Liver (tissue), 7 donors: ENCODE measurements at regions not wholly inside any gene's neighbourhood (a gene's known extent, or its start where the extent isn't known, plus 50 kb on each side); places are given as distances from the start of the nearest gene placed in this dataset.

Source experiments
- DNase-seq: peaks from one replicate; pipeline ENCODE4 v3.0.0-alpha.2; 2017; ENCODE audit warnings: low spot score
- H3K27ac ChIP-seq, 2 donors: one replicate each; pipeline ENCODE4 v1.7.0; 2013; ENCODE audit warnings: inconsistent platforms in 2 of 2, low read length in 2 of 2, control low read depth in 1 of 2, low read depth in 1 of 2, mild to moderate bottlenecking in 1 of 2
- H3K27me3 ChIP-seq, 4 donors: one replicate each; pipeline versions ENCODE4 v1.6.1 to v1.7.0; 2013; ENCODE audit warnings: low read length in 3 of 4, inconsistent platforms in 1 of 4, mild to moderate bottlenecking in 1 of 4, moderate library complexity in 1 of 4; ENCODE audit not compliant: control insufficient read depth in 4 of 4, insufficient read depth in 4 of 4
- H3K36me3 ChIP-seq, 4 donors: one replicate each; pipeline versions ENCODE4 v1.6.1 to v1.7.0; 2013; ENCODE audit warnings: low read length in 3 of 4, mild to moderate bottlenecking in 3 of 4, low read depth in 1 of 4, moderate library complexity in 1 of 4; ENCODE audit not compliant: control insufficient read depth in 4 of 4, insufficient read depth in 3 of 4
- H3K4me1 ChIP-seq, 4 donors: one replicate each; pipeline versions ENCODE4 v1.6.1 to v1.7.0; 2013; ENCODE audit warnings: low read length in 3 of 4, mild to moderate bottlenecking in 3 of 4, moderate library complexity in 1 of 4; ENCODE audit not compliant: control insufficient read depth in 4 of 4, insufficient read depth in 4 of 4
- H3K4me3 ChIP-seq, 3 donors: one replicate each; pipeline versions ENCODE4 v1.6.1 to v1.7.0; 2013; ENCODE audit warnings: low read length in 3 of 3, control low read depth in 1 of 3, low read depth in 1 of 3, mild to moderate bottlenecking in 1 of 3
- H3K9ac ChIP-seq, 2 donors: one replicate each; pipeline ENCODE4 v1.7.0; 2013; ENCODE audit warnings: low read length in 2 of 2, mild to moderate bottlenecking in 2 of 2, moderate library complexity in 2 of 2, control low read depth in 1 of 2, low read depth in 1 of 2
- H3K9me3 ChIP-seq, 4 donors: one replicate each; pipeline versions ENCODE4 v1.6.1 to v1.7.0; 2013; ENCODE audit warnings: low read length in 3 of 4; ENCODE audit not compliant: control insufficient read depth in 4 of 4
- EGR1 ChIP-seq, 2 donors: IDR thresholded peaks; 2 replicates each; pipeline ENCODE4 v1.6.1; 2016 to 2018; ENCODE audit warnings: antibody characterized with exemption in 2 of 2, low read depth in 2 of 2
- FOXA2 ChIP-seq: IDR thresholded peaks from 2 replicates; pipeline ENCODE4 v1.6.1; 2016; ENCODE audit warnings: antibody characterized with exemption
- GABPA ChIP-seq, 2 donors: IDR thresholded peaks in 1 of 2; conservative IDR thresholded peaks in 1 of 2; 2 replicates each; pipeline ENCODE4 v1.6.1; 2016; ENCODE audit warnings: antibody characterized with exemption in 2 of 2, mild to moderate bottlenecking in 1 of 2, moderate library complexity in 1 of 2
- HNF4A ChIP-seq, 2 donors: conservative IDR thresholded peaks; 2 replicates each; pipeline ENCODE4 v1.6.1; 2016; ENCODE audit warnings: antibody characterized with exemption in 2 of 2, mild to moderate bottlenecking in 2 of 2
- HNF4G ChIP-seq: IDR thresholded peaks from 2 replicates; pipeline ENCODE4 v1.6.1; 2016; ENCODE audit warnings: antibody characterized with exemption
- NR2F2 ChIP-seq: IDR thresholded peaks from 2 replicates; pipeline ENCODE4 v1.6.1; 2016; ENCODE audit warnings: antibody characterized with exemption
- RAD21 ChIP-seq, 2 donors: IDR thresholded peaks; 2 replicates each; pipeline ENCODE4 v1.6.1; 2016; ENCODE audit warnings: antibody characterized with exemption in 2 of 2, mild to moderate bottlenecking in 2 of 2
- RXRA ChIP-seq, 2 donors: IDR thresholded peaks; 2 replicates each; pipeline ENCODE4 v1.6.1; 2017 to 2018; ENCODE audit warnings: antibody characterized with exemption in 2 of 2, mild to moderate bottlenecking in 1 of 2
- SP1 ChIP-seq: IDR thresholded peaks from 2 replicates; pipeline ENCODE4 v1.6.1; 2018; ENCODE audit warnings: antibody characterized with exemption, mild to moderate bottlenecking
- TAF1 ChIP-seq: conservative IDR thresholded peaks from 2 replicates; pipeline ENCODE4 v1.6.1; 2016; ENCODE audit warnings: antibody characterized with exemption, mild to moderate bottlenecking
- YY1 ChIP-seq: IDR thresholded peaks from 2 replicates; pipeline ENCODE4 v1.6.1; 2016; ENCODE audit warnings: antibody characterized with exemption, mild to moderate bottlenecking
- WGBS: extraction: QIAGEN DNeasy Blood & Tissue Kit; methylation state at CpG from one replicate; pipeline ENCODE4 v1.1.7; 2013; 5-methylcytosine and 5-hydroxymethylcytosine counted together
- TF ChIP-seq, protein P1 (sequence below): IDR thresholded peaks from 2 replicates; pipeline ENCODE4 v1.6.1; 2016; ENCODE audit warnings: antibody characterized with exemption
- TF ChIP-seq, protein P2 (sequence below): IDR thresholded peaks from 2 replicates; pipeline ENCODE4 v1.6.1; 2016; ENCODE audit warnings: antibody characterized with exemption, mild to moderate bottlenecking
- donor health status: healthy.
- donor health status: healthy.
- donor health status: healthy.
- donor health status: healthy.

DNA sequence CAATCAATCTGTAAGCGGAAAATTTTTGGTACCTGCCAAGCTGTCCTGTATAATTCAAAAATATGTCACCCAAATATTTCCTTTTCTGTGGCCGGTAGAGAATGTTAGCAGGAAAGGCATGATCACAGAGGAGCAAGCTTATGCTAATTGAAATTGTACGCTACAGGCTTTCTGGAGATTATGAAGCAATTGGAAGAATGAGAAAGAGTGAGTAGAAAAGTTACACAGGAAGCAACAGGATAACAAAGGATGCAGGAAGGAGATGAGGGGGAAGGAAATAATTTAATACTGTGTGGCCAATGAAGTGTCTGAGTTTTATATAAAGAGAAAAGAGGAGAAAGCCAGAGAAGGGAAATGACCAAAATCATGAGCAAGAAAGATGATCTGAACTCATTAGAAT is 627.2 kb upstream of the STXBP6 start (continued):
- TF ChIP-seq, protein P1, sequence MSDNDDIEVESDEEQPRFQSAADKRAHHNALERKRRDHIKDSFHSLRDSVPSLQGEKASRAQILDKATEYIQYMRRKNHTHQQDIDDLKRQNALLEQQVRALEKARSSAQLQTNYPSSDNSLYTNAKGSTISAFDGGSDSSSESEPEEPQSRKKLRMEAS = no peak
- TF ChIP-seq EGR1 (IDR thresholded peaks at IDR 0.05; ENCODE audit: low read depth in 2 of 2) = no peak
- TF ChIP-seq SP1 = no peak
- no peak for TF ChIP-seq YY1
- no peak for TF ChIP-seq RXRA (IDR thresholded peaks at IDR 0.05)
- TF ChIP-seq FOXA2 = no peak
- no peak for TF ChIP-seq NR2F2
- no peak for TF ChIP-seq TAF1

DNA sequence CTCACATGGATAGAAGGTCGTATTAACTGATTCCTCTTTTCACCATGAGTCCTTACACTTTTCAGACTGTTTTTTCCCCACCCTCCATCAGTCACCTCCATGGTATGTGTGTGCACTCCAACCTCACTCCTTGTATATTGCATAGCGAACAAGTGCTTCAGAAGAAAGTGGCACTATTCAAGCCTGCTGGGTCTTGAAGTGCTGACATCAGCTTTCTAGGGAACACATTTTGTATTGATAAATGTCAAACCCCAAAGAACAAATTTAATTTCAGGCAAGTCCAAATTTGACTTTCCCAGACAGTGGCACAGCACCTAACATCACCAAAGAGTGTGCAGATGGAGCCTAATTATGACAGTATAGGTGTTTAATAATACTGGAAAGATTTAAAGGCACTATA is 617.4 kb upstream of the STXBP6 start:
- Histone ChIP-seq H3K36me3 (no peaks in the 10 kb centered on the region), H3K27ac (no peak overlapping the region), H3K27me3 (no peaks in the 10 kb centered on the region), H3K4me3 (no peak overlapping the region), H3K4me1 (no peaks in the 10 kb centered on the region), H3K9me3 (no peaks in the 10 kb centered on the region), H3K9ac (no peak overlapping the region)
- WGBS = 59% methylated on average over 2 of the region's 2 CpGs
- TF ChIP-seq RAD21 (IDR thresholded peaks at IDR 0.05) = no peak
- no peak for TF ChIP-seq RXRA (IDR thresholded peaks at IDR 0.05)
- no peak for TF ChIP-seq HNF4G
- TF ChIP-seq, protein P2, sequence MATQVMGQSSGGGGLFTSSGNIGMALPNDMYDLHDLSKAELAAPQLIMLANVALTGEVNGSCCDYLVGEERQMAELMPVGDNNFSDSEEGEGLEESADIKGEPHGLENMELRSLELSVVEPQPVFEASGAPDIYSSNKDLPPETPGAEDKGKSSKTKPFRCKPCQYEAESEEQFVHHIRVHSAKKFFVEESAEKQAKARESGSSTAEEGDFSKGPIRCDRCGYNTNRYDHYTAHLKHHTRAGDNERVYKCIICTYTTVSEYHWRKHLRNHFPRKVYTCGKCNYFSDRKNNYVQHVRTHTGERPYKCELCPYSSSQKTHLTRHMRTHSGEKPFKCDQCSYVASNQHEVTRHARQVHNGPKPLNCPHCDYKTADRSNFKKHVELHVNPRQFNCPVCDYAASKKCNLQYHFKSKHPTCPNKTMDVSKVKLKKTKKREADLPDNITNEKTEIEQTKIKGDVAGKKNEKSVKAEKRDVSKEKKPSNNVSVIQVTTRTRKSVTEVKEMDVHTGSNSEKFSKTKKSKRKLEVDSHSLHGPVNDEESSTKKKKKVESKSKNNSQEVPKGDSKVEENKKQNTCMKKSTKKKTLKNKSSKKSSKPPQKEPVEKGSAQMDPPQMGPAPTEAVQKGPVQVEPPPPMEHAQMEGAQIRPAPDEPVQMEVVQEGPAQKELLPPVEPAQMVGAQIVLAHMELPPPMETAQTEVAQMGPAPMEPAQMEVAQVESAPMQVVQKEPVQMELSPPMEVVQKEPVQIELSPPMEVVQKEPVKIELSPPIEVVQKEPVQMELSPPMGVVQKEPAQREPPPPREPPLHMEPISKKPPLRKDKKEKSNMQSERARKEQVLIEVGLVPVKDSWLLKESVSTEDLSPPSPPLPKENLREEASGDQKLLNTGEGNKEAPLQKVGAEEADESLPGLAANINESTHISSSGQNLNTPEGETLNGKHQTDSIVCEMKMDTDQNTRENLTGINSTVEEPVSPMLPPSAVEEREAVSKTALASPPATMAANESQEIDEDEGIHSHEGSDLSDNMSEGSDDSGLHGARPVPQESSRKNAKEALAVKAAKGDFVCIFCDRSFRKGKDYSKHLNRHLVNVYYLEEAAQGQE = no peak
- TF ChIP-seq GABPA (IDR thresholded peaks at IDR 0.05 in 1 of 2, conservative IDR thresholded peaks at IDR 0.05 in 1 of 2) = no peak
- no peak for TF ChIP-seq NR2F2
- DNase-seq = no peak

DNA sequence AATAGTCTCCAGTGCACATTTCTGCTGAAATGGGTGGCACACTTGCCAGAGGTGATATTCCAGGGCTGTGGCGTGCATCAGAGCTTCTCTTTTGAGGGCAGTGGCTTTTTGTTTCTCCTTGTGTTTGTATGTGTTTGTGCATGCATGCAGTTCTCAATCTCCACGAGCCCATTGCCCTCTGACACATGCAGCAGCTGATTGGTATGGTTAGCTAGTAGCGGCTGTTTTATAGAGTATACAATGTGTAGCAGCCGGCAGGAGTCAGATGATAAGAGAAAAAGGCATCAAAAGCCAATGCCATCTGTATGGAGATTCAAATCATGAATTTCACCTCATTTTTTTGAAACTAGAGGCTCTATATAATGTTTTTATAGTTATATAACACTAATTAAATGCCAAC is 616.9 kb upstream of the STXBP6 start:
- H3K27ac ChIP-seq = no peak overlapping the region
- no peak overlapping the region for H3K4me3 ChIP-seq
- no peaks in the 10 kb centered on the region for H3K9me3 ChIP-seq
- no peaks in the 10 kb centered on the region for H3K27me3 ChIP-seq
- H3K4me1 ChIP-seq = no peaks in the 10 kb centered on the region
- H3K9ac ChIP-seq = no peak overlapping the region
- DNase-seq = no peak
- H3K36me3 ChIP-seq = no peaks in the 10 kb centered on the region
- TF ChIP-seq RAD21 (IDR thresholded peaks at IDR 0.05) (no peak), YY1 (no peak), RXRA (IDR thresholded peaks at IDR 0.05) (no peak), HNF4A (conservative IDR thresholded peaks at IDR 0.05) (no peak), SP1 (no peak)
- TF ChIP-seq, protein P1 = no peak
- TF ChIP-seq, protein P2 = no peak
- 45% methylated on average over 4 of the region's 4 CpGs for WGBS
